Thyroid gland (tissue), 4 donors: ENCODE measurements at regions not wholly inside any gene's neighbourhood (a gene's known extent, or its start where the extent isn't known, plus 50 kb on each side); places are given as distances from the start of the nearest gene placed in this dataset.

Experiments
- POLR2A ChIP-seq, 2 donors: fragments of 450-650 bp; IDR thresholded peaks; one replicate each; pipeline ENCODE4 v1.6.1; 2017; ENCODE audit warnings: antibody characterized with exemption in 2 of 2, mild to moderate bottlenecking in 2 of 2, moderate library complexity in 1 of 2
- TF ChIP-seq, protein P1 (sequence below), 6 experiments: fragments of 200-600 bp in 3 of 6; fragments of 450-650 bp in 3 of 6; sonication (generic) in 3 of 6; IDR thresholded peaks; one replicate each; pipeline ENCODE4 v1.5.1; 2016 to 2019; ENCODE audit warnings: antibody characterized with exemption in 6 of 6, mild to moderate bottlenecking in 2 of 6, inconsistent platforms in 1 of 6, moderate library complexity in 1 of 6

DNA sequence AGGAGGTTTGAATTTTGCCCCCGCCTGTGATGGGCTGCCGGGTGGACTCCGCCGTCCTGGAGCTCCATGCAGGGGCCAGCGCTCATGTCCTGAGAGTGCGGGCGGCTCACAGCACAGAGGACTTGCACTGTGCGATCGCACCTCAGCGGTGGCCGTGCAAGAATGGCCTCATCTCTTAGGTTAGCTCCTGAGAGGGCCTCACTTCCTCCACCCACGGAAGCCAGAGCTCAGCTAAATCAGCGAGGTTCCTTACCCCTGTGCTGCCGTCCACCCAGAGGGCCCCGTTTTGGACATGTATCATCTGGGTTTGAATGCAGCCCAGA, 72.0 kb upstream of the PCSK6 start:
- TF ChIP-seq, protein P1, sequence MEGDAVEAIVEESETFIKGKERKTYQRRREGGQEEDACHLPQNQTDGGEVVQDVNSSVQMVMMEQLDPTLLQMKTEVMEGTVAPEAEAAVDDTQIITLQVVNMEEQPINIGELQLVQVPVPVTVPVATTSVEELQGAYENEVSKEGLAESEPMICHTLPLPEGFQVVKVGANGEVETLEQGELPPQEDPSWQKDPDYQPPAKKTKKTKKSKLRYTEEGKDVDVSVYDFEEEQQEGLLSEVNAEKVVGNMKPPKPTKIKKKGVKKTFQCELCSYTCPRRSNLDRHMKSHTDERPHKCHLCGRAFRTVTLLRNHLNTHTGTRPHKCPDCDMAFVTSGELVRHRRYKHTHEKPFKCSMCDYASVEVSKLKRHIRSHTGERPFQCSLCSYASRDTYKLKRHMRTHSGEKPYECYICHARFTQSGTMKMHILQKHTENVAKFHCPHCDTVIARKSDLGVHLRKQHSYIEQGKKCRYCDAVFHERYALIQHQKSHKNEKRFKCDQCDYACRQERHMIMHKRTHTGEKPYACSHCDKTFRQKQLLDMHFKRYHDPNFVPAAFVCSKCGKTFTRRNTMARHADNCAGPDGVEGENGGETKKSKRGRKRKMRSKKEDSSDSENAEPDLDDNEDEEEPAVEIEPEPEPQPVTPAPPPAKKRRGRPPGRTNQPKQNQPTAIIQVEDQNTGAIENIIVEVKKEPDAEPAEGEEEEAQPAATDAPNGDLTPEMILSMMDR (IDR thresholded peaks at IDR 0.05) = no peak
- no peak for TF ChIP-seq POLR2A (IDR thresholded peaks at IDR 0.05)
